GM19455 (cell line): ENCODE measurements at regions not wholly inside any gene's neighbourhood (a gene's known extent, or its start where the extent isn't known, plus 50 kb on each side); places are given as distances from the start of the nearest gene placed in this dataset.
"Not testable (repeated sequence)": the region's sequence is repeated elsewhere in the genome, so short reads cannot be mapped to it uniquely, and the experiment has no call there.

Experiments used
- ATAC-seq: cut with Tn5 transposase; IDR thresholded peaks from one replicate; pipeline ENCODE4 v1.9.1; 2021; ENCODE audit not compliant: unreplicated experiment

- no peak for ATAC-seq
Observed at GRCh38 chr10:109418795-109419194, 504.5 kb downstream of the XPNPEP1 start.

DNA sequence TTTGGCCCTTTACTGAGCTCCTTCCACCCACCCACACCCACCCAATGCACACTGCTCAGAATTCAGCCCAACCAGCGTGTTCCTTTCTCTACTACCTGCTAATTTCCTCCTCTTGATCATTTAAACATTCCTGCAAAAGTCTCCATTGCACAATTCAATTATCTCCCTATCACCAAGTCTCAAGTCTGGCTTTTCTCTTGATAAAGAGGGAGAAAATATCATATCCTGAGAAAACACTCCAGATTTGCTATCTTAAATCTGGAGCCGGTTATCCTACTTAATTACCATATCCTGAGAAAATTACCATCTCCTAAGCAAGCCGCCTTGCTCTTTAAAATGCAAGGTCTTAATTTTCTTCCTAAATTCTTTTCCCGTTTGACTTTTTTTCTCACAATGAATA, 505.5 kb downstream of the XPNPEP1 start:
- no peak for ATAC-seq

- no peak for ATAC-seq
Observed at GRCh38 chr10:109412353-109412752, 511.0 kb downstream of the XPNPEP1 start.

DNA sequence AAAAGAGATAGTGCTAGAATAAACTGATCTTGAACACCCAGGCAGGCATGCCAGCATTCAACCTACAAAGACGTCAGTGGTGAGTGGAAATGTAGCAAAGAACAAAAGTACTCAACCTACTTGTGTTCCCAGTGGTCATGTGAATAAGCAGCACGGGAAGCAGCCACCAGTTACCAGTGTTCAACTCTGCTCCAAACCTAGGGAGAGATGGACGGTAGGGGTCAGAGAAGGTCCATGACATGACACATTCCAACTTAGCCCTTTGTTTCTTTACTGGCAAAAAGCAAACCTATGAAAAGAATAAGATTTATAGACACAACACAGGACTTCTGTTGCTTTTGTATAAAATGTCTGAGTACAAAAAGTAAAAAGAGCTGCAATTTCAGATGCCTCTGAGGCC, 511.4 kb downstream of the XPNPEP1 start:
- ATAC-seq = no peak

DNA sequence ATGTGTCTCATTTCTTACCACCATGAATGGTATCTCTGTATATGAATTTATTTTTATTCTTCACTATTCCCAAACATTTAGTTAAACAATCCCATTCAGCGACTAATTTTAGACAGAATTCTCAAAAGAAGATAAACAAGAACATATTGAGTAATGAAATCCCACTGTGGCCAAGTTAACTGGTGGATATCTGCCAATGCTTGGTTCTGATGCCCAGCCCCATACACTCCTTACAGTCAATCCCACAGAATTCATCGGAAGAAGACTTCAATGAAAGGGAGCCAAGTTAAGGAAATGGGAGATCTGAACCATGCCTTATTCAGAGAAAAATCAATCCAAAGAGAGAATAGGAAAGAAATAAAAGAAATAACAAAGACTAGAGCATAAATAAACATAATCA, 518.0 kb downstream of the XPNPEP1 start:
- no peak for ATAC-seq

DNA sequence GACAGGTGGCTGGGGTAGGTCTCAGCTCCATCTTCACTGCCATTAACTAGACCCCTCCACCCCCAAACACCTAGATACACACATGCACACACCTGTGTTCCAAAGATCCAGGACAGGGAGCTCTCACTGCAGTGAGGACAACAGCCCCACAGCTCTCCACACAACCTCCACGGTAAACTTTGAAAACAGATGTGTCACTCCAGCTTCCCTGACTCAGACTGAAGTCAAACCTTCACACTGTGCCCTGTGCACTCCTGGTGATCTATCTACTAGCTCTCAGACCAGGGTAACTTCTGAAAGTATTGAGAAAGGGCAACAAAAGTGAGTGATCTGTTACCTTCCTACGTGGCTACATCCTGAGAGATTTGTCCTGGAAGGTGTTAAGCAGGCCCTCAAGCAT, 519.8 kb downstream of the XPNPEP1 start:
- ATAC-seq = no peak

- no peak for ATAC-seq
Observed at GRCh38 chr10:109393425-109393824, 529.9 kb downstream of the XPNPEP1 start.

- ATAC-seq = no peak
Observed at GRCh38 chr10:109386921-109387320, 536.4 kb downstream of the XPNPEP1 start.

DNA sequence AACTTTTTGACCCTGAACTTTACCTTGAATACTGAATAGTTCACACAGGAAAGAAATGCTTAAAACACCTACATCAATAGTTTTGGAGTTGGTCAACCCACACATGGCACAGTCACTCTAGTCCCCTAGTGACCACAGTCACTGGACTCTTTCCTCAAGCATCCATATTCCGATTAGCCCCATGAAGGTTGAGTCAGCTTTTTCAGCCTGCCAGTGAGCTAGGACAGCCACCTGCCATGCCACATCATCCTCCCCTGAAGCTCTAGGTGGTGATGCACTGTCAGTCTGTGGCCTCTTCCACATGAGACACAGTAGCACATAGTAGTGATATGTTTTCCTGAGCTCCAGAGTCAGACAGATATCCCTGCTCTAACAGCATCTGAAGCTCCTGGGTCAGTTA, 537.2 kb downstream of the XPNPEP1 start:
- ATAC-seq = no peak

DNA sequence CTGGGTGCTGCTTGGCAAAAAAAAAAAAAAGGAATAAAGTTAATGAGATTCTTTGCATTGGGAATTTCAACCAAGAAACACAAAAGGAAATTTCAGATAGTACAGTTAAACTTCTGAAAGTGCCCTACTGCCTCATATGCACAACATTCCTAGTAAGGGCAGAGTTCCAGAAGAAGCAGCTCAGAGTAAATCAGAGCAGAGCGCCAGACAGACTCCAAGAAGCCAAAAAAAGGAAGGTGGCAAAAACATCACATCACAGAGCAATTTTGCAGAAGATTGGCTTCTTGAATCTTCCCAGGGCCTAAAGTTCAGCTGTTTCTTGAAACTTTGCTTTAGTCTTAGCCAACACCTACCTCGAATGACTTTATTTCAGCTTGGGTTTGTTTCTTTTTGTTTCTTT, 544.1 kb downstream of the XPNPEP1 start:
- no peak for ATAC-seq

DNA sequence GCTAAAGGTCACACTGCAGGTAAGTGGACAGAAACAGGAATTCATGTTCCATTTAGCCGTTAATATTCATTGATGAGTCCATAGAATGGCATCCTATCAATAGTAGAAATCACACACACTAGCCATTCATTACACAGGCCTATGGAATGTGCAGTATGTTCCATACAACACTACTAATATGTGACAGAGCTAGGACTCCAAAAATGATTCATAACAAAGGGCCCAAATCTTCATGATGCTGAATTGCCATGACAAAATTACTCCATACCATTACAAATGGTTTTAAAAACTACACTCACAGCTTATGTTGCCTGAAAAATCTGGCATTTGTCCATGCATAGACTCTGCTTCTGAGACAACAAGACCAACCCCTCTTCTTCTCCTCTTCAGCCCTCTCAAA, 549.1 kb downstream of the XPNPEP1 start:
- ATAC-seq = no peak

DNA sequence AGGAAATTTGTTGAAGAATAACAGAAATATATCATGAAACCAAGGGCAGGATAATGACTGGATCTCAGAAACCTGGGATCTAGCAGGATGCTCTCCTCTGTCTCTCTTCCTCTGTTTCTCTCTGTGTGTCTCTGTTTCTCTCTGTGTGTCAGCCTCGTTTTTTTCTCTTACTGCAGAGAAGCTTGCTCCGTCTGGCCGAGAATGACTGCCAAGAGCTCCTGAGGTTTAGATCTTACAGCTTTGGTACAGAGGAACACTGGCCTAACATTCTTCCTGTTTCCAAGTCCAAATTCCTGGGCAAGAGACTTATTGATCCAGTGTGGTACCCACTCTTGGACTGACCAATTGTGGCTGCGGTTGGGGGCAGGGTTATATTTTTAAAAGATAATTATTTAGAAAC, 564.0 kb downstream of the XPNPEP1 start:
- ATAC-seq = no peak

DNA sequence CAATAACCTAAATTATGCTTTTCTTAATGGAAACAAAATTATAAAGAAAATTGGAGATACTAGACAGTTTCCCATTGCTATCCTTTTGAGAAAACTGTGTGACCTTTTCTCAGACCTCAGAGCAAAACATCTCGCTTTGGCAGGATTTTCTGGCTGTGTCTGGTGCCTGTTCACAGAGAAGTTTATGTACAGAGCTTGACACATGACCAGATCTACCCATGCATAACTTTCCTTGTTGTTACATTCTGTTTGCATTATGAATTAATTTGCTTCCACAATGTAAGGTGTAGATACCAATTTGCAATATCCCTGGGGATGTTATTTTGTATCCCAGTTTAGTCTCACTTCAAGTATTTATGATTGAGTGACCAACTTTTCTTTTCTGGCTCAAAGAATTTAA, 565.0 kb downstream of the XPNPEP1 start:
- no peak for ATAC-seq

- no peak for ATAC-seq
Observed at GRCh38 chr10:109348324-109348723, 575.0 kb downstream of the XPNPEP1 start.

- ATAC-seq = no peak
Observed at GRCh38 chr10:109343293-109343692, 580.0 kb downstream of the XPNPEP1 start.

DNA sequence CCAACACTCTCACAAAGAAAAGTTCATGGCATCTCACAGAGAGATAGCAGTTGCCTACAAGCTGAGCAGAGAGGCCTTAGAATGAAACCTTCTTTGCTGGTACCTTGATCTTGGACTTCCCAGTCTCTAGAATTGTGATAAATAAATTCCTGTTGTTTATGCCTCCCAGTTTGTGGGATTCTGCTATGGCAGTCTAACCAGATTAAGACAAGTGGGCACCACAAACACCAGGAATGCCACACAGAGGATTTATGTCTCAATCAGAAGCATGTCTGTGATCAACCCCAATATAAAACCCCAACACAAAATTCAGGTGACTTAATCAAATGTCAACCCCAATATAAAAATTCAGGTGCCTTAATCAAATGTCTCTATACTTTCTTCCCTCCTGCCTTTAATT, 581.3 kb downstream of the XPNPEP1 start:
- no peak for ATAC-seq

DNA sequence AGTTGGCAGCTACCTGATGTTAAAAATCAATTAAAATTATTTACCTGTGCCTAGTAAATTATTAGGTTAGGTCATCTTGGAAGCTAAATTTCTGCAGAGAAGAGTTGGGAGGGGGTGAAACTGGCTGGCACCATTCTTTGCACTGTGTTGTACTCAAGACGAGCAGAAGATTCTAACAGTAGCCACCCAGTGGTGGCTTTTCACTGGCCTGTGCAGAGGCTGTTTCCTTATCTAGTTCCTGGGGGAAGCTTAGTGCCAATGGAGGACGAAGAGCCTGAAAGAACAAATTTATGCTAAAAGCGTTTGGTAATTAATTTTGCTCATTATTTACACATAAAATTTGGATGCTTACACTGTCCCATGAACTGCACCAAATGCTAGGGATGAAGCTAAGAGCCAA, 595.3 kb downstream of the XPNPEP1 start:
- no peak for ATAC-seq

GRCh38 chr10:109327266-109327665, 596.0 kb downstream of the XPNPEP1 start:
- no peak for ATAC-seq

DNA sequence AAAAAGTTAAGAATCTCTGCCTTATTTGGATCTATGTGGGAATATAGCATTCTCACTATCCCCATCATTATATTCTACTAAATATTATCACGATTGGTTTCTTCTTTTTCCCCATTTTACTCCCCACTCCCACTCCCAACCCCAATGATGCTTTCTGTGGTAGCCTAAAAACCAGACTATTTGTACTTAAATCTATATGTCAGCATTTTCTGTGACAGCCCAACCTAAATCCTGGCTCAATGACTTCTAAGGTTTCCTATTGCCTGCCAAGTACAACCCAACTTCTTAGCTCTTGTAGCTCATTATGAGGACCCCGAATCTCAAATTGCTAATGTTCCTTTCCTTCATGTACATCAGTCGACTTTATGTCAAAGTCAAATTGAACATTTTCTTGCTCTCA, 598.6 kb downstream of the XPNPEP1 start:
- no peak for ATAC-seq

GRCh38 chr10:109317746-109318366, 605.5 kb downstream of the XPNPEP1 start:
- ATAC-seq = no peak

DNA sequence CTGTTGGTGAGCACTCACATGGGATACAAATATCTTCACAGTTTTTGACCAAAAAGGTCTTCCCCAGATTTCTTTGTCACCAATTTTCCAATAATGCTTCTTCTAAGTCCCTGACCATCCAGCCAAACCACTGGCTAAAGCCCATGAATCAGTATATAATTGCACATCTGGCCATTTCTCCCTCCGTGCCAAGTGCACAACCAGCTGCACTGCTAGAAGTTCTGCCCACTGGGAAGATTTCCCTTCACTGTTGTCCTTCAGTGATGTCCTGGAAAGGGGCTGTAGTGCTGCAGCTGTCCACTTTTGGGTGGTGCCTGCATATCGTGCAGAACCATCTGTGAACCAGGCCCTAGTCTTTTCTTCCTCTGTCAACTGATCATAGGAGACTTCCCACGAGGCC, 609.3 kb downstream of the XPNPEP1 start:
- ATAC-seq = not testable (repeated sequence)

DNA sequence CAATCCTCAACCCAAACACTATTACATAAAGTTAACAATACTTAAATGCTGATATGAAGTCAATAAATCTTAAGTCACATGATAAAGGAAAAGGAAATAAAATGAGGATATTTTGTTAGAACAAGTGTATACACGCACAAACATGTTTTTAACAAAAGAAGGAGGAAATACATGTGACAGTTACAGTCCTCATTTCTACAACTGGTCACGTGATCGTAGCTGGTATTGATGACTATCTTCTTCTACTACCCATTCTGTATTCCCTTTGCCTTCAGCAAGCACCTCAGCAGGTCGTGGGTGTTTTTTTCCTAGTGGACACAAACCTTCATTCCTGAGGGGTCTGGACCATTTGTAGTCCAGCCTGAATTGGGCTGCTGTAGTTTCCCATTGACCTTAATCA, 610.8 kb downstream of the XPNPEP1 start:
- not testable (repeated sequence) for ATAC-seq

GRCh38 chr10:109308971-109309370, 614.3 kb downstream of the XPNPEP1 start:
- ATAC-seq = no peak

DNA sequence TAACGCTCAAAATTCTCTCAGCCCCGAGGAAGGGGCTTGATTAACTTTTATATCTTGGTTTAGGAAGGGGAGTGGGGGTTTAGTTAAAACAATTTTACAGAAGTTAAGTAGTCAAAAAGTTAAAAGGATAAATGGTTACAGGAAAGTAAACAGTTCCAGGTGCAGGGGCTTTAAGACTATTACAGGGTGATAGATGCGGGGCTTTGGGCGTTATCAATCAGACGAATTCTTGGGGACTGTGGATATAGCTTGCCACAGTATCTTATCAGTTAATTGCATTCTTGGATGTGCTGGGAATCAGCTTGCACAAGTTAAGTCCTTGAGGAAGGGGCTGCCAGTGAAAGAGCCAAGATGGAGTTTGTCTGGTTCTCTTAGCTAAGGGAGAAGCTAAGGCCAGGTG, 616.2 kb downstream of the XPNPEP1 start:
- ATAC-seq = not testable (repeated sequence)
